HUES6 (cell line): ENCODE measurements at regions not wholly inside any gene's neighbourhood (a gene's known extent, or its start where the extent isn't known, plus 50 kb on each side); places are given as distances from the start of the nearest gene placed in this dataset.

Experiments used
- H3K27ac ChIP-seq: 2 replicates; pipeline ENCODE4 v1.7.0; 2013; ENCODE audit warnings: low read depth, mild to moderate bottlenecking, low read length, inconsistent platforms
- H3K27me3 ChIP-seq: 2 replicates; pipeline ENCODE4 v1.6.1; 2013; ENCODE audit warnings: low read length; ENCODE audit not compliant: control insufficient read depth, insufficient read depth
- H3K36me3 ChIP-seq: 2 replicates; pipeline ENCODE4 v1.6.1; 2013; ENCODE audit warnings: low read length; ENCODE audit not compliant: control insufficient read depth, insufficient read depth
- H3K4me1 ChIP-seq: 2 replicates; pipeline ENCODE4 v1.6.1; 2013; ENCODE audit warnings: low read length; ENCODE audit not compliant: control insufficient read depth, insufficient read depth
- H3K4me3 ChIP-seq: 2 replicates; pipeline ENCODE4 v1.5.1; 2013; ENCODE audit warnings: low read depth, low read length
- H3K9ac ChIP-seq: one replicate; pipeline ENCODE4 v1.6.1; 2013; ENCODE audit warnings: mild to moderate bottlenecking, low read length
- H3K9me3 ChIP-seq: 2 replicates; pipeline ENCODE4 v1.6.1; 2013; ENCODE audit warnings: low read depth, low read length; ENCODE audit not compliant: control insufficient read depth, insufficient read depth

DNA sequence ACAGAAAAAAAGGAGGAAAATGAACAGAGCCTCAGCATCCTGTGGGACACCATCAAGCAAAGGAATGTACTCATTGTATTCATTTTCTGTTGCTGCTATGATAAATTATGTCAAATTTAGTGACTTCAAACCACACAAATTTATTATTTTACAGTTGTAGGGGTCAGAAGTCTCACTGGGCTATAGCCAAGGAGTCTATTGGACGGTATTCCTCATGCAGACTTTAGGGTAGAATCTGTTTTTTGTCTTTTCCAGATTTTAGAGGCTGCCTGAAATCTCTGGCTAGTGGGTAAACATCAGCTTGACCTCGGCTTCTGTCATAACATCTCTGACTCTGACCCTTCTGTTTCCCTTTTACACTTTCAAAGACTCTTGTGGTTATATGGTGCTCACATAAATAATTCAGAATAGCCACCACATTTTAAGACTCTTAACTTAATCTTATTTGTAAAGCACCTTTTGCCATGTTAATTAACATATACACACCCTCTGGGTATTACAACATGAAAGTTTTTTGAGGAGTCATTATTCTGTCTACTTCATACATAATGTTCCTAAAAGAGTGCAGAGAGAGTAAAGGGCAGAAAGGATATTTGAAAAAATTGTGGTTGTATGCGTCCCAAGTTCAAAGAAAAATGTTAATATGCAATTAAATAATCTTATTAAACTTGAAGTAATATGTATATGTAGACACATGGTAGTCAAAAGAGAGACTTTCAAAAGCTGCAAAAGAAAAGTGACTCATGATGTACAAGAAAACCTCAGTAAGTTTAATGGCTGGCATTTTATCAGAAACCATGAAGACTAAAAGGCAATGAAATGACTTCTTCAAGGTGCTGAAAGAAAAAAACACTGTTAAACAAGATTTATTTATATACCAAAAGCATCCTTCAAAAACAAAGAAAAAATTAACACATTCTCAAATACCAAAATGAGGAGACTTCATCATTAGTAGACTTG lies 70.8 kb upstream of the MEOX2 start:
- Histone ChIP-seq H3K9ac (no peak overlapping the region), H3K9me3 (no peaks in the 10 kb centered on the region), H3K4me1 (no peaks in the 10 kb centered on the region), H3K4me3 (no peak overlapping the region), H3K27ac (no peak overlapping the region), H3K27me3 (no peaks in the 10 kb centered on the region), H3K36me3 (no peaks in the 10 kb centered on the region)

DNA sequence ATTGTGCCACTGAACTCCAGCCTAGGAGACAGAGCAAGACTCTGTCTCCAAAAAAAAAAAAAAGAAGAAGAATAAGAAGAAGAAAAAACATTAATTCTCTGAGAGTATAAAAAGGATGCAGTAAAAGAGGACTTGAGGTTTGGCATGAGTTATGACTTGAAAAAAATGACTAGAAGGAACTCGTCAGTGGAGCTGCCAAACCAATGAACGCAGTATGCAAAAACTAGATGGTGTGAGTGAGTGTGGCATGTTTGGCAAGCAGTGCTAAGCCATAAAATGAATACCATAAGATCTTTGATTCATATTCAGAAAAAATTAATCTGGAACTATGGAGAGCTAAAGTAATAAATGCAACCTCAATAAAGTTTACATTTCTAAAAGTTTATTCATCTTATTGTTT lies 68.6 kb upstream of the MEOX2 start:
- Histone ChIP-seq H3K27me3 (no peaks in the 10 kb centered on the region), H3K36me3 (no peaks in the 10 kb centered on the region), H3K9me3 (no peaks in the 10 kb centered on the region), H3K4me1 (no peaks in the 10 kb centered on the region), H3K9ac (no peak overlapping the region), H3K4me3 (no peak overlapping the region), H3K27ac (no peak overlapping the region)

DNA sequence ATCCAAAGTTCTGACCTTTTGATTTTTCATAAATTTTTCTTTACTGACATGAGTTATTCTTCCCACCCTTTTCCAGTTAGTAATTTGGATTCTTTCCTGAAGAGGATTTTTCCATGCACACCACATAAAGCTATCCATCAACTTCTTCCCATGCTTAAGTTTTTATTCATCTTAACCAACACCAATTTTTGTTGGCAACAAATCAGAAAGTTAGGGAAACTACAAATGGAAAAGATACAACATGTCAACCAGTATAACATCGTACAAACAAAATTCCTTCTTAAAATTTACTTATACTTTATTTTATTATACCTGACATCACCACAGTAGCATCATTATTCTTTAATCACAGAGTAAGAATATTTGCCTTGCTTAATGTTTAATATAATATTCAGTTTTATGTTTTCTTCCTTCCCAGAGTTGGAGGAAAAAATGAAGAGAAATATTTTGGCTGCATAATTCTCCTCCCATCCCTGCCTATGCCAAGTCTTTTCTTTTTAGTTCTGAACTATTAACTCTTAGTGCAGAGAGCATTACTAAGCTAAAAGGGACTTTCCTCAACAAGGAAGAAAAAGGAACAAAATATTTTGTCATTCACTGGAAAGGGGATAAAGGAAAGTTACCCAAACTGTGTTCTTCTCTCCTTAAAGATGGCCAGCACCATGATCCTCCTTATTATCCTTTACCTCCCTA lies 67.5 kb upstream of the MEOX2 start:
- H3K9me3 ChIP-seq, result no peaks in the 10 kb centered on the region
- H3K4me3 ChIP-seq, result no peak overlapping the region
- H3K36me3 ChIP-seq, result no peaks in the 10 kb centered on the region
- H3K4me1 ChIP-seq, result no peaks in the 10 kb centered on the region
- H3K9ac ChIP-seq, result no peak overlapping the region
- H3K27ac ChIP-seq, result no peak overlapping the region
- H3K27me3 ChIP-seq, result no peaks in the 10 kb centered on the region

DNA sequence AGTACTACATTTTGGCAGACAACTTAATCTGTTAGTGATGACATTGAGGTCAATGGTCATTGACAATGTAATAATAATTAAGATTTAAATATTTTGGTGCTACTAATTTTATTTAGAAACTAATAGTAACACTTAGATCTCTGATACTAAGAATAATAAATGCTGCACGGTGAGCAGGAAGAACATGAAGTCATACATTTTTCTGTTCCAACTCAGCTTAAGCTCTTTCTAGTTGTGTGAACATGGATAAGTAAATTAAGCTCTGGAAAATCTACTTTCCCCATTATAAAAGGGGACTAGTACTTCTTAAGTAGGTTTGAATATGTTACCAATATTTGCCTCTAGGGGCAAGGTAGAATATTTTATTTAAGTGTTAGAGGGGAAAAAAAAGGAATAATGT lies 65.9 kb upstream of the MEOX2 start:
- Histone ChIP-seq H3K36me3 (no peaks in the 10 kb centered on the region), H3K27ac (no peak overlapping the region), H3K9me3 (no peaks in the 10 kb centered on the region), H3K4me1 (no peaks in the 10 kb centered on the region), H3K4me3 (no peak overlapping the region), H3K9ac (no peak overlapping the region), H3K27me3 (no peaks in the 10 kb centered on the region)

DNA sequence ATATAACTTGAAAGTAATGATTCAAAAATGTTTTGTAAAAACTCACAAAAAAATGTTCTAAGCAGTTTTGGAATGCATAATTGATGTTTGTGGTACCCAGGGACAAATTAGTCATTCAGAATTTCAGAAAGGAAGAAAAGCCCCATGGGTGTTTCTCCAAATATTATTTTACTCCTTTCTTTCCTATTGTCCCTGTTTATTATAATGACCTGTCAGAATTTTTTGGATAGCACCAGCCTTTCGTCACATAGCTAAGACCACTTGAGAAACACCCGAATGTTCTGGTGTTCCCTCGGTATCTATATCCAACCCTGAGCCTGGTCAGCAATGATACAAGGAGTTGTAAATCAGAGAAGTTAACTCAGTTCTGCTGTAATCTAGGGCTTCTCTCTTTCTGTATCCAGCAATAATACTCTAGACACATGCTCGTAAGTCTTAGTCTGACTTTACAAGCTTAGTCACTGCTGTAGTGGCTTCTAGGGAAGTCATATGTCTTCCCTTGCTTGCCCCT lies 64.8 kb upstream of the MEOX2 start:
- no peak overlapping the region for H3K9ac ChIP-seq
- no peak overlapping the region for H3K27ac ChIP-seq
- no peaks in the 10 kb centered on the region for H3K27me3 ChIP-seq
- no peak overlapping the region for H3K4me3 ChIP-seq
- H3K9me3 ChIP-seq, result no peaks in the 10 kb centered on the region
- no peaks in the 10 kb centered on the region for H3K36me3 ChIP-seq
- no peaks in the 10 kb centered on the region for H3K4me1 ChIP-seq

DNA sequence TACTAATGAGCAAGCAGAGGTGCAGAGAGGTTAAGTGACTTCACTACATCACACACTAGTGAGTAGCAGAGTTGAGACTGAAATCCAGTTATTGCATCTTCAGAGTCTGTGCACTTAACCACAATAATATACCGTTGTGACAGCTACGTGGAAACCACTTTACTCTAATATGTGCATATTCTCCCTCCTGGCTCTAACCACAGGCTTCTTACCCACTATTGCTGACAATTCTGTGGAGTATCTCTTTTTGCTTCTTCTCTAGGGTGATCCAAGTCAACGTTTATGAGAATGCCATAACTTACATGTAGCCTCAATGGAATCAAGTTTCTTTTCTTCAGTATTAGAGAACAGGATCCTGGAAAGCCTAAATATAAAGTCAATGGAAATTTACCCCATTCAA lies 64.2 kb upstream of the MEOX2 start:
- Histone ChIP-seq H3K9ac (no peak overlapping the region), H3K27ac (no peak overlapping the region), H3K4me3 (no peak overlapping the region)

DNA sequence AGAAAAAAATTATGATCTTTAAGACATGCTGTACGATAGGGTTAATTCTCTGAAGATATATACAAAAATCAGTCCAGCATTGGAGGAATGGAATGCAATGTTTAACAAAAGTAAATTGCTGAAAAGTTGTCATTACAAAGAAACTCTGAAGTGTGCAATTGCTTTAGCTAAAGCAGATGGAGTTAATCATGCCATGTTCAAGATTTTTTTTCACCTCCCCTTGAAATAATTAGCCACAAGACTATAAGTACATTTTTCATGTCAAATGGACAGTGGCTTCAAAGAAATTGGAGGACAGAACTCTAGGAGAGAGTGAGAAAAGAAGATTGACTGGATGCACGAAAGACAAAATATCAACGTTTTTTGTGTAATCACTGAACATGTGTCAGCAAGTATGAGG lies 63.1 kb upstream of the MEOX2 start:
- Histone ChIP-seq H3K9me3 (no peaks in the 10 kb centered on the region), H3K4me1 (no peaks in the 10 kb centered on the region), H3K4me3 (no peak overlapping the region), H3K36me3 (no peaks in the 10 kb centered on the region), H3K9ac (no peak overlapping the region), H3K27ac (no peak overlapping the region), H3K27me3 (no peaks in the 10 kb centered on the region)

More for the DNA sequence above, 64.2 kb upstream of the MEOX2 start:
- Histone ChIP-seq H3K9me3 (no peaks in the 10 kb centered on the region), H3K27me3 (no peaks in the 10 kb centered on the region), H3K36me3 (no peaks in the 10 kb centered on the region), H3K4me1 (no peaks in the 10 kb centered on the region)

DNA sequence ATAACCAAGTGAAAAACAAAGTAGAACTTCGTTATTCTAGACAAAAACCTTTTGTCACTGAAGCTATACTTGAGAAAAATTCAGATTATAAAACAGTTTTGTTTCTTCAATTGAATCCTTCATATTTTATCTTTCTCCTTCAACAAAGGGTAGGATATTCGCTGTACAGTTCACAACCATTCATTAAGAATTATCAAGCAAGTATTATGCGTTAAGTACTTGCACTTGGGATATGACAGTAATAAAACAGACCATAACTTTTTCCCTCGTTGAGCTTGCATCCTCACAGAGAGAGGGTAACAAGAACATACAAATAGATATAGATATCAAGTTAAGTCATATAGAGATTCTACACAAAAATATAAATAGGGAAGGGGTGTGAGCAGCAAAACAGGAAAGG lies 61.2 kb upstream of the MEOX2 start:
- Histone ChIP-seq H3K27me3 (no peaks in the 10 kb centered on the region), H3K27ac (no peak overlapping the region), H3K4me3 (no peak overlapping the region), H3K4me1 (no peaks in the 10 kb centered on the region), H3K36me3 (no peaks in the 10 kb centered on the region), H3K9ac (no peak overlapping the region), H3K9me3 (no peaks in the 10 kb centered on the region)

DNA sequence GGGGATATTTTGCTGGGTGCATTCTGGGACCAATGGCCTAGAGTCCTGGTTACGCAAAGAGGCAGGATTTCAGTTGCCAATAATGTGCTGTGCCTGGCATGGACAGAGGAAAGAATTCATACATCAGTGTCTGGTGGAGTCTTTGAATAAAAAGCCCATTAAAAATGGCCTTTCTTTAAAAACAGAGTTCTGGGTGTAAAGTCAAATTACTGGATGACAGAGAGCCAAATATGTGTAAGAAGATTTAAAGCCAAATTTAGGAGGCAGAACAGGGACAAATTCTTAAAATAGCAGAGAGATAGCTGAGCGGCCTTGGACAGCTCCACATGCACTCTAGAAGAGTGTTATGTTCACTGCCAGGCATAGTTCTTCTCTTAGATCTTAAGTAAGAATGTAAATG lies 60.8 kb upstream of the MEOX2 start:
- Histone ChIP-seq H3K36me3 (no peaks in the 10 kb centered on the region), H3K4me1 (no peaks in the 10 kb centered on the region), H3K9me3 (no peaks in the 10 kb centered on the region), H3K27me3 (no peaks in the 10 kb centered on the region), H3K9ac (no peak overlapping the region), H3K27ac (no peak overlapping the region), H3K4me3 (no peak overlapping the region)

DNA sequence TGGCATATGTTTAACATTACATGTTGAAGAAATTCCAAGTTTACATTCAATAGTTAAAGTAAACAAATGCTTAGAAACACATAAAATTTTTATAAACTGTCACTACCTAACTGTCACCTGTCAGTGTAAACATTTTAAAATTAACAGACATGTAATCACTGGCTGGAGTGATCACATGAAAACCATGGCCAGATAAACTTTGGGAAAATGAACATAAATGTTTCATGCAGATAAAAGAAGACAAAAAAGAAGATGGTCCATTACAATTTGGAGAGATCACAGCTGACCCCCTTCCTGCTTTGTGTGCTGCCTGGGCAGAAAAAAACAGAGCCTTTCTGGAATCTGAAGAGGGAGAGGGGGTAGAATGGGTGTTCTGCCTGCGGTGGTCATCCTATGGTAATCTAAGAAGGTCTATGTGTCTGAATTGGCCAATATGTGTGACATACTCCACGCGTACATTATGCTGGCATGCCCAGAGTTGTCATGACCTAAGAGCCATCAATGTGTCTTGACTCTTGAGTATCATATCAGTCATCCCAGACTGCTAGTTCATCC lies 57.5 kb upstream of the MEOX2 start:
- Histone ChIP-seq H3K4me1 (no peaks in the 10 kb centered on the region), H3K27ac (no peak overlapping the region), H3K9me3 (no peaks in the 10 kb centered on the region), H3K36me3 (no peaks in the 10 kb centered on the region), H3K4me3 (no peak overlapping the region), H3K9ac (no peak overlapping the region), H3K27me3 (no peaks in the 10 kb centered on the region)

DNA sequence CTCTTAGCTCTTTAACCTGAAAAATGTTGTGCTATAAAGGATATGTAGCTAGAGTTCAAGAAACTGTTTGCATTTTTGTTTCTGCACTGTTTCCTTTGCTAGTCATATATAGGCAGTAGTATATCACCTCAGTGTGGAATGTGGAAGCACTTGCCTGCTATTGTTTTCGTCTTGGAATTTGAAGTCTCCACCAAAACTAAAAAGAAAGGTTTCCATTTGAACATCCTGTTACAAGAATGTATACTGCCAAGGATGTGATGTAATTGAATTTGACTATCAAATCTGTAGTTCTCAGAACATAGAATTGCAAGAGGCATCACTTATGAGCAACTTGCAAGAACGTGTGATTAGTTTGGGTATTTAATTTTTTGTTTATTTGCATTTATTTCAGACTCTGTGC lies 51.1 kb upstream of the MEOX2 start:
- H3K9ac ChIP-seq, result no peak overlapping the region
- no peaks in the 10 kb centered on the region for H3K4me1 ChIP-seq
- H3K27ac ChIP-seq, result no peak overlapping the region

More for the DNA sequence above, 51.1 kb upstream of the MEOX2 start:
- no peaks in the 10 kb centered on the region for H3K9me3 ChIP-seq
- no peaks in the 10 kb centered on the region for H3K36me3 ChIP-seq
- no peaks in the 10 kb centered on the region for H3K27me3 ChIP-seq
- H3K4me3 ChIP-seq, result no peak overlapping the region
